GM23338 (cell line): ENCODE measurements at regions not wholly inside any gene's neighbourhood (a gene's known extent, or its start where the extent isn't known, plus 50 kb on each side); places are given as distances from the start of the nearest gene placed in this dataset.

Source experiments
- CTCF ChIP-seq, 2 experiments: fragments of 200-600 bp in 1 of 2; sonication (generic) in 1 of 2; conservative IDR thresholded peaks; 2 replicates each; pipeline versions ENCODE4 v1.5.1 to v1.6.1; 2016 to 2017; ENCODE audit warnings: antibody characterized with exemption in 2 of 2, low read depth in 2 of 2, mild to moderate bottlenecking in 2 of 2, moderate library complexity in 1 of 2
- EZH2 ChIP-seq: fragments of 200-600 bp; sonication (generic); IDR thresholded peaks from one replicate; pipeline ENCODE4 v1.8.0; 2017; ENCODE audit warnings: antibody characterized with exemption, mild to moderate bottlenecking, low read depth; ENCODE audit not compliant: unreplicated experiment
- EZH2phosphoT487 ChIP-seq: fragments of 200-600 bp; sonication (generic); IDR thresholded peaks from one replicate; pipeline ENCODE4 v1.8.1; 2018; ENCODE audit warnings: antibody characterized with exemption; ENCODE audit not compliant: unreplicated experiment
- POLR2AphosphoS5 ChIP-seq: IDR thresholded peaks from 2 replicates; pipeline ENCODE4 v1.6.1; 2016; ENCODE audit warnings: antibody characterized with exemption, low read depth
- REST ChIP-seq: IDR thresholded peaks from one replicate; pipeline ENCODE4 v1.6.1; 2018; ENCODE audit warnings: antibody characterized with exemption; ENCODE audit not compliant: unreplicated experiment
- STAT1 ChIP-seq: IDR thresholded peaks from one replicate; pipeline ENCODE4 v1.6.1; 2016; ENCODE audit warnings: antibody characterized with exemption; ENCODE audit not compliant: unreplicated experiment
- ZNF331 ChIP-seq: fragments of 250-450 bp; sonication (Bioruptor Pico); IDR thresholded peaks from 2 replicates; pipeline ENCODE4 v1.5.0; 2020; ENCODE audit warnings: low read depth, mild to moderate bottlenecking, moderate library complexity

DNA sequence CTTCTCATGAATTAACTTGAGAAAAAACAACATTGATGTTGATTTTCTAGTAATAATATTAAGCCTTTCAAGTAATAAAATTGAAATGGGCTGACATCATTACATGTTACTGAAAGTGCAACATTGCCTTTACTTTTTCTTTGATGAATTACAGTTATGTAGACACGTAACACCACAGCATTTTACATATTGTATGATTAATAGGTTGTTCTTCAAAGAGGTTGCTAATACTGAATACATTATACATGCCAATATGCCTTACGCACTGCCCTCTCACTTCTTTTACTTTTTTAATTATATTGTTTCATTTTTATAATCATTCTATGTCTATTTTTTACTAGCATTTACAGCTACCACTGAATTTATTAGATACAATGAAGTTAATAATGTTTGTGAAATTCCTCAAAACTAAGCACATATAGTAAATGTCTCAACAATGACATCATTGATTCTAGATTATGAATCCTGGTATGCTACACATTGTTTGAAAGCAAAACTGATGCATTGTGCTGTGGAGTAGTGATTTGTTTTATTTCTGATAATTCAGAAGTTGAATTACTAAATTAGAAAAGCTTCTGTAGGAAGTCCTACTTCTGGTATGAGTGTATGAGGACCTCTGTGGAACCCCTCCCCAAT is 464.4 kb upstream of the IZUMO3 start:
- TF ChIP-seq EZH2 (no peak), CTCF (conservative IDR thresholded peaks at IDR 0.05; ENCODE audit: low read depth in 2 of 2) (no peak), POLR2AphosphoS5 (no peak), ZNF331 (CRISPR knock-in tag) (no peak), EZH2phosphoT487 (no peak), REST (no peak), STAT1 (no peak)
